ENCODE measurements at regions not wholly inside any gene's neighbourhood (a gene's known extent, or its start where the extent isn't known, plus 50 kb on each side); places are given as distances from the start of the nearest gene placed in this dataset.

DNA sequence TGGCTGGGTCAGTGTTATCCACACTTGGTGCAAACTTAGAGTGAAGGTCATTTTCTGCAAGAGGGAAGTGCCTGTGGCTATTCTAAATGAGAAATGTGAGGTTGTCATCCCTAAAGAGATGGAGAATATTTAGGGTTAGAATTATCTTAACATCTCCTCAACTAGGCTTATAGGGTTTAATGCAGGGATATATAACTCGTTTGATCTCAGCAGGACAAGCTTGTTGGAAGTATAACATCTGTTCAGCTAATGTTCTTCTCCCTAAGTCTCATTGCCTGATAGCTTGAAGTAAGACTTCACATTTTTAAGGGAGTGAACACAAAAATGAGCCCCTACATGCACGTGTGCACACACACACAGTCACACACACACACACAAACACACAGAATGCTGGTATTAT lies 75.9 kb upstream of the NRXN1 start:
- Histone ChIP-seq H3K4me1 (no peaks in the 10 kb centered on the region), H3K27me3 (no peaks in the 10 kb centered on the region), H3K36me3 (no peaks in the 10 kb centered on the region), H3K9me3 (no peaks in the 10 kb centered on the region), H3K27ac (no peak overlapping the region), H3K4me3 (no peak overlapping the region)
- no peak for DNase-seq
- 20% methylated on average over 2 of the region's 2 CpGs for WGBS (ENCODE audit: insufficient coverage, low coverage, low lambda C conversion rate, missing lambda C conversion rate)
- intact Hi-C loops (cut with DNase I), result no loop called here
- TF ChIP-seq, protein P1, sequence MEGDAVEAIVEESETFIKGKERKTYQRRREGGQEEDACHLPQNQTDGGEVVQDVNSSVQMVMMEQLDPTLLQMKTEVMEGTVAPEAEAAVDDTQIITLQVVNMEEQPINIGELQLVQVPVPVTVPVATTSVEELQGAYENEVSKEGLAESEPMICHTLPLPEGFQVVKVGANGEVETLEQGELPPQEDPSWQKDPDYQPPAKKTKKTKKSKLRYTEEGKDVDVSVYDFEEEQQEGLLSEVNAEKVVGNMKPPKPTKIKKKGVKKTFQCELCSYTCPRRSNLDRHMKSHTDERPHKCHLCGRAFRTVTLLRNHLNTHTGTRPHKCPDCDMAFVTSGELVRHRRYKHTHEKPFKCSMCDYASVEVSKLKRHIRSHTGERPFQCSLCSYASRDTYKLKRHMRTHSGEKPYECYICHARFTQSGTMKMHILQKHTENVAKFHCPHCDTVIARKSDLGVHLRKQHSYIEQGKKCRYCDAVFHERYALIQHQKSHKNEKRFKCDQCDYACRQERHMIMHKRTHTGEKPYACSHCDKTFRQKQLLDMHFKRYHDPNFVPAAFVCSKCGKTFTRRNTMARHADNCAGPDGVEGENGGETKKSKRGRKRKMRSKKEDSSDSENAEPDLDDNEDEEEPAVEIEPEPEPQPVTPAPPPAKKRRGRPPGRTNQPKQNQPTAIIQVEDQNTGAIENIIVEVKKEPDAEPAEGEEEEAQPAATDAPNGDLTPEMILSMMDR (IDR thresholded peaks at IDR 0.05), result no peak
- TF ChIP-seq POLR2A (IDR thresholded peaks at IDR 0.05), result no peak
- ATAC-seq, result no peak

DNA sequence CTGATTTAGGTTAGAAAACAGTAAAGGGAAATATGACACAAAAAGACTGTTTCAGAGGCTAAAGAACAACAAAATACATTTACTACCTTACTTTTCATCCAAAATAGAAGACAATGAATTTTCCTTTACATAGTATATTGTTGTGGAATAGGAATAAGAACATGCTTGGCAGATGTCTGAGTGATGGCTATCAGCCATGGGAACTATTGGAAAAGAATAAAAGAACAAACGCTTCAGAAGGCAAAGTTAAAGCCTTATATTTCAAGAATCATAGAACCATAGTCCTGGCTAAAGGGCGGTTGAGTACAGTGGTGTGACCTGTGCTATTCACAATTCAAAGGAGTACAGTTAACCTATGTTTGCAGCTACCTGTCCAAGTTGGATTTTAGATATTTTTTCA lies 73.9 kb upstream of the NRXN1 start:
- H3K4me3 ChIP-seq, result no peak overlapping the region
- intact Hi-C loops (cut with DNase I), result no loop called here
- WGBS (ENCODE audit: insufficient coverage, low coverage, low lambda C conversion rate, missing lambda C conversion rate), result 71% methylated on average over 2 of the region's 2 CpGs
- DNase-seq, result no peak
- H3K9me3 ChIP-seq, result no peaks in the 10 kb centered on the region
- no peak for TF ChIP-seq POLR2A (IDR thresholded peaks at IDR 0.05)
- TF ChIP-seq, protein P1 (IDR thresholded peaks at IDR 0.05), result no peak
- no peaks in the 10 kb centered on the region for H3K36me3 ChIP-seq
- no peak overlapping the region for H3K27ac ChIP-seq
- H3K4me1 ChIP-seq, result no peaks in the 10 kb centered on the region
- H3K27me3 ChIP-seq, result no peaks in the 10 kb centered on the region
- no peak for ATAC-seq

DNA sequence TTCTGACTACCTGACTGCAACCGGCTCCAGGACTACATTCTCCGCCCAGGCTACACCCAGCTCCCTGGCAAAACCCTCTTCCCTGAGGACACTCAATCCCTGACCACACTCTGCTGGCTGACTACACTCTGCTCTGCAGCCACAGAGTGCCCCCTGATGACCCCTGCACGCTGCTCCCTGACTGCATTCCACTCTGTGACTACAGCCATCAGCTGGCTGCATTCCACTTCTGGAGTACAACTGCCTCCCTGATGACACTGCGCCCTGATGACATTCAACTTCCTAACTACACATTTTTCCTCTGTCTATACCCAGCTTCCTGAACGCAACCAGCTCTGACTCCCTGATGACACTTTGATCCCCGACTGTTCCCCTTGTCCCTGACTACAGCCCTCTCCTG lies 71.3 kb upstream of the NRXN1 start:
- H3K27ac ChIP-seq, result no peak overlapping the region
- H3K4me3 ChIP-seq, result no peak overlapping the region
- TF ChIP-seq, protein P1 (IDR thresholded peaks at IDR 0.05), result no peak
- no peak for TF ChIP-seq POLR2A (IDR thresholded peaks at IDR 0.05)
- DNase-seq (peak in 2 of 3 donors; percentile 26 to 51), ATAC-seq (peak; percentile 45 to 82 (median 73))
- 14% methylated on average over 5 of the region's 6 CpGs for WGBS (ENCODE audit: insufficient coverage, low coverage, low lambda C conversion rate, missing lambda C conversion rate)
- H3K36me3 ChIP-seq, result no peaks in the 10 kb centered on the region
- no peaks in the 10 kb centered on the region for H3K9me3 ChIP-seq
- no peaks in the 10 kb centered on the region for H3K4me1 ChIP-seq
- intact Hi-C loops (cut with DNase I), result no loop called here
- no peaks in the 10 kb centered on the region for H3K27me3 ChIP-seq

DNA sequence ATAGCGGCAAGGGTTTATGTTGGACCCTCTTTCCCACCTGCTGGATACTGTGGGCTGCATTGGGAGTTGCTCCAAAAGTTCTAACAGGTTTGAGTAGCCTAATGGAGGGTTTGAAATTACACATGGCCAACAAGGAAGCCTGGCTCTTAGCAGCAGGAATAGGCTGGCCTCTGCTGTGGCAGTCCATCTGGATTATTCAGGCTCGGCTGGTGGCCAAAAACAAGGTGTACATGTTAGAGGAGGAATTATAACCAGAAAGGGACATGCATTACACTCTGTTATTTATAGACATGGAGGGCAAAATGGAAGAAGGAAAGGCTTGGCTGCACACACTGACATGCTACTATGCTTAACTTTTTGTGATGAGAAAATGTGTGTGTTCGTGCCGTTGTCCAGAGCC lies 61.1 kb upstream of the NRXN1 start:
- Histone ChIP-seq H3K27me3 (no peaks in the 10 kb centered on the region), H3K9me3 (no peaks in the 10 kb centered on the region), H3K4me1 (no peaks in the 10 kb centered on the region), H3K27ac (no peak overlapping the region), H3K36me3 (no peaks in the 10 kb centered on the region), H3K4me3 (no peak overlapping the region)
- 75% methylated on average over 4 of the region's 4 CpGs for WGBS (ENCODE audit: insufficient coverage, low coverage, low lambda C conversion rate, missing lambda C conversion rate)
- DNase-seq (no peak), ATAC-seq (no peak)
- TF ChIP-seq POLR2A (IDR thresholded peaks at IDR 0.05), result no peak
- TF ChIP-seq, protein P1 (IDR thresholded peaks at IDR 0.05), result no peak
- intact Hi-C loops (cut with DNase I), result no loop called here

DNA sequence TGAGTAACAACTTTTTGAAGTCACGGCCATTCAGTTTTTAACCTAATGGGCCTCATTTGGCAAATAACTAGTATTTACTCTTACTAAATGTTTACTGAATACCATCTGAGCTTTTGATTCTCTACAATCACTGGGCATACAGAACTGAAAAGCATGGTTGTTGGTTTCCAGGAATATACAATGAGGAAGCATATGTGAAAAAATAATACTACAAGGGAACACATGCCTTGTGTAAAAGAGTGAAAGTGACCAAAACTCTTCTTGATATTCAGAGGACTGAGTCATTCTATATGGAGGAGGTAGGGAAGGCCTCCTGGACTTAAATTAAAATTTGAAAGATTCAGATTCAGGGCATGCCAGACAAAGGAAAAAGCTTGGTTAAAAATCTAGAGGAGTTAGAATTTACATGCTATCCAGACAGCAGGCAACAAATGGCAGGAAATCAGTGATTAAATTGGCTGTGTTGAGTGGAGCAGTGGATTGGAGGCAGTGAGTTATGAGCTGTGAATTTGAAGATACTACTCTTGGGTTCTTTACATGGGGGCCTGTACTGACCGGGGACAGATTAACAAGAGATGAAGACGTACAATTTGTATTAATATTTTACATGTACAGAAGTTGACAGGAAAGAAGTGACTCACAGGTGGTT lies 53.6 kb upstream of the NRXN1 start:
- DNase-seq (no peak), ATAC-seq (no peak)
- H3K4me1 ChIP-seq, result no peaks in the 10 kb centered on the region
- no peaks in the 10 kb centered on the region for H3K36me3 ChIP-seq
- no peaks in the 10 kb centered on the region for H3K27me3 ChIP-seq
- H3K27ac ChIP-seq, result no peak overlapping the region
- 90% methylated on average over 3 of the region's 3 CpGs for WGBS (ENCODE audit: insufficient coverage, low coverage, low lambda C conversion rate, missing lambda C conversion rate)
- no peaks in the 10 kb centered on the region for H3K9me3 ChIP-seq
- H3K4me3 ChIP-seq, result no peak overlapping the region
- intact Hi-C loops (cut with DNase I), result no loop called here
- no peak for TF ChIP-seq POLR2A (IDR thresholded peaks at IDR 0.05)
- TF ChIP-seq, protein P1 (IDR thresholded peaks at IDR 0.05), result no peak

Measured in right lobe of liver (tissue), 6 donors.